ENCODE measurements at regions not wholly inside any gene's neighbourhood (a gene's known extent, or its start where the extent isn't known, plus 50 kb on each side); places are given as distances from the start of the nearest gene placed in this dataset.

GRCh38 chr14:30165255-30165654, 237.6 kb upstream of the PRKD1 start:
- WGBS, 2 donors: 89 to 92% methylated on average over 2 of the region's 2 CpGs
- Histone ChIP-seq H3K27me3 (ENCODE audit: control insufficient read depth in 1 of 2, insufficient read depth in 2 of 2, low read length in 2 of 2) (no peaks in the 10 kb centered on the region), H3K9me3 (ENCODE audit: control insufficient read depth in 2 of 2, insufficient read depth in 1 of 2, low read depth in 1 of 2, low read length in 1 of 2) (peaks cover 0 to 4% of the 10 kb centered on the region in 2 donors), H3K4me1 (ENCODE audit: control insufficient read depth in 2 of 2, insufficient read depth in 2 of 2, low read length in 1 of 2) (no peaks in the 10 kb centered on the region), H3K27ac (ENCODE audit: low read depth in 2 of 2, low read length in 1 of 2) (no peak overlapping the region), H3K36me3 (ENCODE audit: control insufficient read depth in 2 of 2, insufficient read depth in 2 of 2, low read length in 1 of 2) (no peaks in the 10 kb centered on the region), H3K4me3 (ENCODE audit: low read depth in 1 of 2, low read length in 2 of 2) (no peak overlapping the region)

- WGBS, 2 donors: 81 to 95% methylated on average over 1 of the region's 1 CpG
- H3K36me3 ChIP-seq (ENCODE audit: control insufficient read depth in 2 of 2, insufficient read depth in 2 of 2, low read length in 1 of 2): no peaks in the 10 kb centered on the region
- no peaks in the 10 kb centered on the region for H3K9me3 ChIP-seq (ENCODE audit: control insufficient read depth in 2 of 2, insufficient read depth in 1 of 2, low read depth in 1 of 2, low read length in 1 of 2)
- no peak overlapping the region for H3K4me3 ChIP-seq (ENCODE audit: low read depth in 1 of 2, low read length in 2 of 2)
- no peak overlapping the region for H3K27ac ChIP-seq (ENCODE audit: low read depth in 2 of 2, low read length in 1 of 2)
- H3K4me1 ChIP-seq (ENCODE audit: control insufficient read depth in 2 of 2, insufficient read depth in 2 of 2, low read length in 1 of 2): no peaks in the 10 kb centered on the region
- no peaks in the 10 kb centered on the region for H3K27me3 ChIP-seq (ENCODE audit: control insufficient read depth in 1 of 2, insufficient read depth in 2 of 2, low read length in 2 of 2)
These were observed 250.1 kb upstream of the PRKD1 start for GRCh38 chr14:30177781-30178180.

- H3K4me3 ChIP-seq (ENCODE audit: low read depth in 1 of 2, low read length in 2 of 2): no peak overlapping the region
- 55 to 58% methylated on average over 4 of the region's 4 CpGs for WGBS, 2 donors
- H3K9me3 ChIP-seq (ENCODE audit: control insufficient read depth in 2 of 2, insufficient read depth in 1 of 2, low read depth in 1 of 2, low read length in 1 of 2): no peaks in the 10 kb centered on the region
- H3K4me1 ChIP-seq (ENCODE audit: control insufficient read depth in 2 of 2, insufficient read depth in 2 of 2, low read length in 1 of 2): no peaks in the 10 kb centered on the region
- H3K27ac ChIP-seq (ENCODE audit: low read depth in 2 of 2, low read length in 1 of 2): no peak overlapping the region
- no peaks in the 10 kb centered on the region for H3K27me3 ChIP-seq (ENCODE audit: control insufficient read depth in 1 of 2, insufficient read depth in 2 of 2, low read length in 2 of 2)
- no peaks in the 10 kb centered on the region for H3K36me3 ChIP-seq (ENCODE audit: control insufficient read depth in 2 of 2, insufficient read depth in 2 of 2, low read length in 1 of 2)
These were observed 251.9 kb upstream of the PRKD1 start for GRCh38 chr14:30179381-30180130.

- 45 to 46% methylated on average over 2 of the region's 2 CpGs for WGBS, 2 donors
- Histone ChIP-seq H3K4me1 (ENCODE audit: control insufficient read depth in 2 of 2, insufficient read depth in 2 of 2, low read length in 1 of 2) (no peaks in the 10 kb centered on the region), H3K27me3 (ENCODE audit: control insufficient read depth in 1 of 2, insufficient read depth in 2 of 2, low read length in 2 of 2) (no peaks in the 10 kb centered on the region), H3K4me3 (ENCODE audit: low read depth in 1 of 2, low read length in 2 of 2) (no peak overlapping the region), H3K9me3 (ENCODE audit: control insufficient read depth in 2 of 2, insufficient read depth in 1 of 2, low read depth in 1 of 2, low read length in 1 of 2) (no peaks in the 10 kb centered on the region), H3K36me3 (ENCODE audit: control insufficient read depth in 2 of 2, insufficient read depth in 2 of 2, low read length in 1 of 2) (no peaks in the 10 kb centered on the region), H3K27ac (ENCODE audit: low read depth in 2 of 2, low read length in 1 of 2) (no peak overlapping the region)
These were observed 252.6 kb upstream of the PRKD1 start for GRCh38 chr14:30180219-30180618.

- H3K4me3 ChIP-seq (ENCODE audit: low read depth in 1 of 2, low read length in 2 of 2): no peak overlapping the region
- H3K4me1 ChIP-seq (ENCODE audit: control insufficient read depth in 2 of 2, insufficient read depth in 2 of 2, low read length in 1 of 2): no peaks in the 10 kb centered on the region
- H3K36me3 ChIP-seq (ENCODE audit: control insufficient read depth in 2 of 2, insufficient read depth in 2 of 2, low read length in 1 of 2): no peaks in the 10 kb centered on the region
- H3K9me3 ChIP-seq (ENCODE audit: control insufficient read depth in 2 of 2, insufficient read depth in 1 of 2, low read depth in 1 of 2, low read length in 1 of 2): no peaks in the 10 kb centered on the region
- no peaks in the 10 kb centered on the region for H3K27me3 ChIP-seq (ENCODE audit: control insufficient read depth in 1 of 2, insufficient read depth in 2 of 2, low read length in 2 of 2)
- no peak overlapping the region for H3K27ac ChIP-seq (ENCODE audit: low read depth in 2 of 2, low read length in 1 of 2)
These were observed 258.2 kb upstream of the PRKD1 start for GRCh38 chr14:30185832-30186231.

- 62 to 73% methylated on average over 2 of the region's 2 CpGs for WGBS, 2 donors
- H3K27me3 ChIP-seq (ENCODE audit: control insufficient read depth in 1 of 2, insufficient read depth in 2 of 2, low read length in 2 of 2): no peaks in the 10 kb centered on the region
- no peak overlapping the region for H3K4me3 ChIP-seq (ENCODE audit: low read depth in 1 of 2, low read length in 2 of 2)
These were observed 264.1 kb upstream of the PRKD1 start for GRCh38 chr14:30191639-30192279.

GRCh38 chr14:30193101-30193500, 265.5 kb upstream of the PRKD1 start:
- Histone ChIP-seq H3K9me3 (ENCODE audit: control insufficient read depth in 2 of 2, insufficient read depth in 1 of 2, low read depth in 1 of 2, low read length in 1 of 2) (no peaks in the 10 kb centered on the region), H3K36me3 (ENCODE audit: control insufficient read depth in 2 of 2, insufficient read depth in 2 of 2, low read length in 1 of 2) (no peaks in the 10 kb centered on the region), H3K4me3 (ENCODE audit: low read depth in 1 of 2, low read length in 2 of 2) (no peak overlapping the region), H3K27me3 (ENCODE audit: control insufficient read depth in 1 of 2, insufficient read depth in 2 of 2, low read length in 2 of 2) (no peaks in the 10 kb centered on the region), H3K27ac (ENCODE audit: low read depth in 2 of 2, low read length in 1 of 2) (no peak overlapping the region), H3K4me1 (ENCODE audit: control insufficient read depth in 2 of 2, insufficient read depth in 2 of 2, low read length in 1 of 2) (no peaks in the 10 kb centered on the region)
- WGBS, 2 donors: 83 to 90% methylated on average over 4 of the region's 4 CpGs

More at GRCh38 chr14:30191639-30192279, 264.1 kb upstream of the PRKD1 start:
- Histone ChIP-seq H3K36me3 (ENCODE audit: control insufficient read depth in 2 of 2, insufficient read depth in 2 of 2, low read length in 1 of 2) (no peaks in the 10 kb centered on the region), H3K4me1 (ENCODE audit: control insufficient read depth in 2 of 2, insufficient read depth in 2 of 2, low read length in 1 of 2) (no peaks in the 10 kb centered on the region), H3K9me3 (ENCODE audit: control insufficient read depth in 2 of 2, insufficient read depth in 1 of 2, low read depth in 1 of 2, low read length in 1 of 2) (no peaks in the 10 kb centered on the region), H3K27ac (ENCODE audit: low read depth in 2 of 2, low read length in 1 of 2) (no peak overlapping the region)

- H3K4me3 ChIP-seq (ENCODE audit: low read depth in 1 of 2, low read length in 2 of 2): no peak overlapping the region
- no peak overlapping the region for H3K27ac ChIP-seq (ENCODE audit: low read depth in 2 of 2, low read length in 1 of 2)
- H3K27me3 ChIP-seq (ENCODE audit: control insufficient read depth in 1 of 2, insufficient read depth in 2 of 2, low read length in 2 of 2): no peaks in the 10 kb centered on the region
- no peaks in the 10 kb centered on the region for H3K4me1 ChIP-seq (ENCODE audit: control insufficient read depth in 2 of 2, insufficient read depth in 2 of 2, low read length in 1 of 2)
- WGBS, 2 donors: 71 to 81% methylated on average over 4 of the region's 4 CpGs
- H3K9me3 ChIP-seq (ENCODE audit: control insufficient read depth in 2 of 2, insufficient read depth in 1 of 2, low read depth in 1 of 2, low read length in 1 of 2): no peaks in the 10 kb centered on the region
- H3K36me3 ChIP-seq (ENCODE audit: control insufficient read depth in 2 of 2, insufficient read depth in 2 of 2, low read length in 1 of 2): no peaks in the 10 kb centered on the region
These were observed 266.3 kb upstream of the PRKD1 start for GRCh38 chr14:30193845-30194501.

- no peaks in the 10 kb centered on the region for H3K36me3 ChIP-seq (ENCODE audit: control insufficient read depth in 2 of 2, insufficient read depth in 2 of 2, low read length in 1 of 2)
- no peak overlapping the region for H3K27ac ChIP-seq (ENCODE audit: low read depth in 2 of 2, low read length in 1 of 2)
- H3K27me3 ChIP-seq (ENCODE audit: control insufficient read depth in 1 of 2, insufficient read depth in 2 of 2, low read length in 2 of 2): no peaks in the 10 kb centered on the region
- H3K9me3 ChIP-seq (ENCODE audit: control insufficient read depth in 2 of 2, insufficient read depth in 1 of 2, low read depth in 1 of 2, low read length in 1 of 2): no peaks in the 10 kb centered on the region
- whole genome bisulfite sequencing, 2 donors: 30 to 60% methylated on average over 2 of the region's 2 CpGs
- H3K4me3 ChIP-seq (ENCODE audit: low read depth in 1 of 2, low read length in 2 of 2): no peak overlapping the region
- H3K4me1 ChIP-seq (ENCODE audit: control insufficient read depth in 2 of 2, insufficient read depth in 2 of 2, low read length in 1 of 2): no peaks in the 10 kb centered on the region
These were observed 267.1 kb upstream of the PRKD1 start for GRCh38 chr14:30194741-30195148.
